HG03575 (cell line): ENCODE measurements at regions not wholly inside any gene's neighbourhood (a gene's known extent, or its start where the extent isn't known, plus 50 kb on each side); places are given as distances from the start of the nearest gene placed in this dataset.

Source experiments
- ATAC-seq: cut with Tn5 transposase; IDR thresholded peaks from one replicate; pipeline ENCODE4 v1.9.1; 2021; ENCODE audit not compliant: unreplicated experiment, insufficient number of reproducible peaks, low FRiP score; ENCODE audit errors: extremely low read depth

GRCh38 chr15:93165734-93166470, 76.9 kb upstream of the RGMA start:
- ATAC-seq = no peak

- ATAC-seq = no peak
These were observed 75.4 kb upstream of the RGMA start for GRCh38 chr15:93164409-93164808.

- no peak for ATAC-seq
These were observed 73.5 kb upstream of the RGMA start for GRCh38 chr15:93162560-93162959.

GRCh38 chr15:93159930-93160329, 70.9 kb upstream of the RGMA start:
- no peak for ATAC-seq

- ATAC-seq = no peak
These were observed 69.3 kb upstream of the RGMA start for GRCh38 chr15:93158097-93158900.

- ATAC-seq = no peak
These were observed 65.7 kb upstream of the RGMA start for GRCh38 chr15:93154666-93155065.

- ATAC-seq = no peak
These were observed 63.9 kb upstream of the RGMA start for GRCh38 chr15:93152951-93153350.

- no peak for ATAC-seq
These were observed 63.3 kb upstream of the RGMA start for GRCh38 chr15:93152360-93152759.

GRCh38 chr15:93150910-93151881, 62.2 kb upstream of the RGMA start:
- no peak for ATAC-seq

- no peak for ATAC-seq
These were observed 57.6 kb upstream of the RGMA start for GRCh38 chr15:93146601-93147000.

- no peak for ATAC-seq
These were observed 57.2 kb upstream of the RGMA start for GRCh38 chr15:93146196-93146595.

- no peak for ATAC-seq
These were observed 55.6 kb upstream of the RGMA start for GRCh38 chr15:93144463-93145236.

- no peak for ATAC-seq
These were observed 54.2 kb upstream of the RGMA start for GRCh38 chr15:93143186-93143585.

- no peak for ATAC-seq
These were observed 52.4 kb upstream of the RGMA start for GRCh38 chr15:93141371-93141794.

GRCh38 chr15:93139436-93139835, 50.4 kb upstream of the RGMA start:
- no peak for ATAC-seq

- no peak for ATAC-seq
These were observed 49.8 kb upstream of the RGMA start for GRCh38 chr15:93138681-93139250.
